NB4 (cell line): ENCODE measurements at regions not wholly inside any gene's neighbourhood (a gene's known extent, or its start where the extent isn't known, plus 50 kb on each side); places are given as distances from the start of the nearest gene placed in this dataset.

Source experiments
- DNase-seq: peaks from one replicate; pipeline ENCODE4 v3.0.0; 2010; ENCODE audit warnings: low read depth
- H3K4me3 ChIP-seq: one replicate; pipeline ENCODE4 v1.5.1; 2011; ENCODE audit warnings: mild to moderate bottlenecking, low read depth, low read length, moderate library complexity
- MAX ChIP-seq: IDR thresholded peaks from 2 replicates; pipeline ENCODE4 v1.6.1; 2011; ENCODE audit warnings: low read depth, low read length
- MYC ChIP-seq: IDR thresholded peaks from 2 replicates; pipeline ENCODE4 v1.6.1; 2011; ENCODE audit warnings: low read depth, low read length
- POLR2A ChIP-seq: IDR thresholded peaks from 2 replicates; pipeline ENCODE4 v1.6.1; 2011; ENCODE audit warnings: mild to moderate bottlenecking; ENCODE audit not compliant: insufficient read length; ENCODE audit errors: extremely low read depth
- TF ChIP-seq, protein P1 (sequence below): IDR thresholded peaks from one replicate; pipeline ENCODE4 v1.5.1; 2012; ENCODE audit warnings: low read depth, low read length

DNA sequence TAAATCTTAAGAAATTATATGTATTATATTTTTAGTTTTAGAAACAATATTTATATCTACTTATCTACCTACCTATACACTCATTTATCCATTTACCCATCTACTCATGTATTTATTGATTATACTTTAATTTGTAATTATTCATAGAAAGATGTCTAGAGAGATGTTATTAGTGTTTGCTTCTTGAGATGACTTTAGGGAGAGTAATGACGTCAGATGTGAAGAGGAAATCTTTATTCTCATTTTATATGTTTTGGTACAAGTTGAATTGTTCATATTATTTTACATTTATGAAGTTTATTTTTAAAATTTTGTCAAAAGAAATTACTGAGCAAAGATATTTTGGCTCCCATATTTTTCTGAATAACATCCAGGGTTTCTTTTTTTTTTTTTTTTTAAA, 271.3 kb upstream of the SLC8A1 start:
- no peak for DNase-seq
- H3K4me3 ChIP-seq = no peak overlapping the region
- TF ChIP-seq POLR2A = no peak
- TF ChIP-seq MYC = no peak
- TF ChIP-seq, protein P1, sequence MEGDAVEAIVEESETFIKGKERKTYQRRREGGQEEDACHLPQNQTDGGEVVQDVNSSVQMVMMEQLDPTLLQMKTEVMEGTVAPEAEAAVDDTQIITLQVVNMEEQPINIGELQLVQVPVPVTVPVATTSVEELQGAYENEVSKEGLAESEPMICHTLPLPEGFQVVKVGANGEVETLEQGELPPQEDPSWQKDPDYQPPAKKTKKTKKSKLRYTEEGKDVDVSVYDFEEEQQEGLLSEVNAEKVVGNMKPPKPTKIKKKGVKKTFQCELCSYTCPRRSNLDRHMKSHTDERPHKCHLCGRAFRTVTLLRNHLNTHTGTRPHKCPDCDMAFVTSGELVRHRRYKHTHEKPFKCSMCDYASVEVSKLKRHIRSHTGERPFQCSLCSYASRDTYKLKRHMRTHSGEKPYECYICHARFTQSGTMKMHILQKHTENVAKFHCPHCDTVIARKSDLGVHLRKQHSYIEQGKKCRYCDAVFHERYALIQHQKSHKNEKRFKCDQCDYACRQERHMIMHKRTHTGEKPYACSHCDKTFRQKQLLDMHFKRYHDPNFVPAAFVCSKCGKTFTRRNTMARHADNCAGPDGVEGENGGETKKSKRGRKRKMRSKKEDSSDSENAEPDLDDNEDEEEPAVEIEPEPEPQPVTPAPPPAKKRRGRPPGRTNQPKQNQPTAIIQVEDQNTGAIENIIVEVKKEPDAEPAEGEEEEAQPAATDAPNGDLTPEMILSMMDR = no peak
- TF ChIP-seq MAX = no peak

DNA sequence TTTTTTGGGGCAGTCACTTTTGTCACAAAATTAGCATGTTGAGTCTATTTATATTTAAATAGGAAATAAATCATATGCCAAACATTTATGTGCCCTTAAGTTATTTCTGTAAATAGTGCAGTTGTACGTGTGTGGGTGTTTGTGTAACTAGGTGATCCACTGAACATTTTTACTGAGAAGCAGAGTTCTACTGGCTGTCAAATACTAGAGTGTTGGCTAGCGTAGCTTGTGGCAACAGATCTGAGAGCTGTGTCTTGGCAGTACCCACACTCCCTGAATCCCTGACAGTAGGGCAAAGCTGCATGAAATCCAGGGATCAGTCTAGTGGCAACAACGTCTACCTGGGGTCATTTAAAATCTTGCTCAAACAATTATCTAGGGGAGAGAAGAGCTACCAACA, 273.1 kb upstream of the SLC8A1 start:
- DNase-seq = no peak
- H3K4me3 ChIP-seq = no peak overlapping the region
- TF ChIP-seq POLR2A = no peak
- TF ChIP-seq, protein P1 = no peak
- TF ChIP-seq MAX = no peak
- no peak for TF ChIP-seq MYC

DNA sequence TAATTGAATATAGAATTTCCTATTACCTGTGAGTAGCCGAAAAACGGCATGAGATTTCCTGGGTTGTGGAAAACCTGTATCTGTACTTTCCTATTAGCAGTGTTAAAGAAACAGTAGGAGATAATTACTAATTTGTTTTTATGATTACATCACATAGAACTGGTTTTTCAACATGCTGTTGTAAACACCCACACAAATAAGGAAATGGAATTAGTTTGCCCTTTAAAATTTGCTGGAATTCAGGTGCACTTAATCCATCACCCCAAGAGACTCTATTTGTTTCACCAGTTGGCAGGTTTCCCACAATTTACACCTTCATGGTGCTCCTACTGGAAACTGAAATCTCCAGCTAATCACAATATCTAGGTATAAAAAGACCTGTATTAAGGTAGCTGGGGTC, 274.1 kb upstream of the SLC8A1 start:
- no peak for TF ChIP-seq MAX
- TF ChIP-seq, protein P1 = no peak
- no peak for TF ChIP-seq POLR2A
- no peak overlapping the region for H3K4me3 ChIP-seq
- no peak for DNase-seq

- DNase-seq = no peak
- H3K4me3 ChIP-seq = no peak overlapping the region
- TF ChIP-seq, protein P1 = no peak
- TF ChIP-seq MAX = no peak
- no peak for TF ChIP-seq MYC
- TF ChIP-seq POLR2A = no peak
Observed at GRCh38 chr2:40734797-40735196, 282.9 kb upstream of the SLC8A1 start.

GRCh38 chr2:40737180-40737579, 285.3 kb upstream of the SLC8A1 start:
- no peak overlapping the region for H3K4me3 ChIP-seq
- DNase-seq = no peak
- no peak for TF ChIP-seq POLR2A
- no peak for TF ChIP-seq MYC
- TF ChIP-seq MAX = no peak
- TF ChIP-seq, protein P1 = no peak

DNA sequence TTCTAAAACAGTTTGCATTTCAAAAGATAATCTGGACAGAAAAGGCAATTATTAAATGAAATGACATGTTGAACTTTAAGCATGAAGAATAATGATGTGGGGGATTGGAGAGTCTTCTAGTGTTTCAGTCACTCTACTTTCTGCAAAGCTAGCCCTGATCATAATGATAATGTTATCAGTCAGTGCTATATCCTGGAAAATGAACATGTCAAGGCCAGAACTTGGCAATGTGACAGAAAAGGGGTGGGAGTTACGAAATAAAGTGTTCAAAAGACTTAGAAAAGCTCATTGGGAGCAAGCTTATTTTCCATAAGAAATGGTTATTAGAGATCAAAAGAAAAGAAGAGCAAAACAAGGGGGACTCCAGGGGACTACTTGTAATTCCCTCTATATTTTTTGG, 288.5 kb upstream of the SLC8A1 start:
- DNase-seq = no peak
- H3K4me3 ChIP-seq = no peak overlapping the region
- no peak for TF ChIP-seq MYC
- no peak for TF ChIP-seq MAX
- TF ChIP-seq POLR2A = no peak
- TF ChIP-seq, protein P1 = no peak
